HG02870 (cell line): ENCODE measurements at regions not wholly inside any gene's neighbourhood (a gene's known extent, or its start where the extent isn't known, plus 50 kb on each side); places are given as distances from the start of the nearest gene placed in this dataset.
"Not testable (repeated sequence)": the region's sequence is repeated elsewhere in the genome, so short reads cannot be mapped to it uniquely, and the experiment has no call there.

Source experiments
- ATAC-seq: cut with Tn5 transposase; IDR thresholded peaks from one replicate; pipeline ENCODE4 v1.9.1; 2021; ENCODE audit warnings: mild to moderate bottlenecking, moderate library complexity; ENCODE audit not compliant: unreplicated experiment

GRCh38 chr1:234851450-234852438 is 241.8 kb upstream of the IRF2BP2 start:
- no peak for ATAC-seq

DNA sequence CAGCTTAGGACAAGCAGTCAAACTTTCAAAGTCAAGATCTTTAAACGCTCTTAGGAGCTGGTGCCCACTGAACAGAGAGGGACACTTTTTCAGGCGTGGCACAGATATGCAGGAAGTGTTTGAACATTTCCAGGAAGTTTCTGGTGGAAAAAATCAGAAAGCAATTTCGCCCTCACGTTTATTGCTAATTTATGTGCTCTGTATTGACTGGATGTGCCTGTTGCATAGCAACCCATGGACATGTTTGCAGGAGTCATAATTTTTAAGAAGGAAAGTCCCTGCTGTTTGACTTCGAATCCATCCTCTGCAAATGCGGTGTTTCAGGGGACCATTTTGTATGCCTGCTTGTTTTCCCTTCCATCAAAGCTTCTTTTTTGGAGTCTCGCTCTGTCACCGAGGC is 239.9 kb upstream of the IRF2BP2 start:
- ATAC-seq = no peak

- ATAC-seq = no peak
Observed at GRCh38 chr1:234848972-234849649, 239.1 kb upstream of the IRF2BP2 start.

DNA sequence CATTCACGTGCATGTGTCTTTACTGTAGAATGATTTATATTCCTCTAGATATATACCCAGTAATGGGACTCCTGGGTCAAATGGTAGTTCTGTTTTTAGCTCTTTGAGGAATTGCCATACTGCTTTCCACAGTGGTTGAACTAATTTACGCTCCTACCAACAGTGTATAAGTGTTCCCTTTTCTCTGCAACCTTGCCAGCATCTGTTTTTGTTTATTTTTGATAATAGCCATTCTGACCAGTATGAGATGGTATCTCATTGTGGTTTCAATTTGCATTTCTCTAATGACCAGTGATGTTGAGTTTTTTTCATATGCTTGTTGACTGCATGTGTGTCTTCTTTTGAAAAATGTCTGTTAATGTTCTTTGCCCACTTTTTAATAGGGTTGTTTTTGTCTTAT is 236.8 kb upstream of the IRF2BP2 start:
- not testable (repeated sequence) for ATAC-seq

DNA sequence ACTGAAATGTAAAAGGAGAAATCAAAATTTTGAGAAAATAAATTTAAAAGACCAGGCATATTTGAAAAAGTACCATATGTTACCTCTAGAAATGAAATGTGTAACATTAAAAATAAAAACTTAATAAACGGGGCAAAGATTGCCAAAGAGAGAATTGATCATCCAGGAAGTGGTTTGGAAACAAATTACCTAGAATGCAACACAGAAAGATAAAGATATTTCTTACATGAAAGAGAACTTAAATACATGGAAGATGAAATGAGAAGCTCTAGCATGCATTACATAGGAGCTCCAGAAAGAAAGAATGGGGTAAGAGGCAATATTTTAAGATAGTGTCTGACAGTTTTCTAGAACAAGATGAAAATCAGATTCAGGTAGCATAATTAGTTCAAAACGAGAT is 235.9 kb upstream of the IRF2BP2 start:
- no peak for ATAC-seq

DNA sequence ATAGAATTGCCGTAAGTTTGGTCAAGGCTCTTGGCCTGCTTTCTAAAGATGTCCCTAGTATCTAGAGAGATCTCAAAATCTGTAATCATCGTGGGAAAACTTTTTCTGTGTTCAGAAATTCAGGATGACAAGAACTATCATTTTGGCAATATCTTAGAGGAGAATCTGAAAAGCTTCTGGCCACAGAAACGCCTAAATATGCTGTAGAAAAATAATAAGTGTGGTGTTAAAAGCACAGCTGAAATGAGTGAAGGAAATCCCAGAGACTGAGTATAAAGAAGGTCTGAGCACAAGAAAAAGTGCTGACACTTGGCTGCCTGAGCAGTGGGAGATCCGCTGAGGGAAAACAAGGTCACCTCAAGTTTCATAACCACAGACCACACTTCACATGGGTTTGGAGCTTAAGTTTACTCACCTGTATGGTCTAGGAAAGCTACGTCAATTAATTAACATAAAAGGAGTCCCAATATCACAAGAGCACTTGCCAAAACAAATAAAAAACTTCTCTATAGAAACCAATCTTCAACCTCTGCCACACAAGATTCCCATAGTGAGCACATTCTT is 235.2 kb upstream of the IRF2BP2 start:
- ATAC-seq = no peak

DNA sequence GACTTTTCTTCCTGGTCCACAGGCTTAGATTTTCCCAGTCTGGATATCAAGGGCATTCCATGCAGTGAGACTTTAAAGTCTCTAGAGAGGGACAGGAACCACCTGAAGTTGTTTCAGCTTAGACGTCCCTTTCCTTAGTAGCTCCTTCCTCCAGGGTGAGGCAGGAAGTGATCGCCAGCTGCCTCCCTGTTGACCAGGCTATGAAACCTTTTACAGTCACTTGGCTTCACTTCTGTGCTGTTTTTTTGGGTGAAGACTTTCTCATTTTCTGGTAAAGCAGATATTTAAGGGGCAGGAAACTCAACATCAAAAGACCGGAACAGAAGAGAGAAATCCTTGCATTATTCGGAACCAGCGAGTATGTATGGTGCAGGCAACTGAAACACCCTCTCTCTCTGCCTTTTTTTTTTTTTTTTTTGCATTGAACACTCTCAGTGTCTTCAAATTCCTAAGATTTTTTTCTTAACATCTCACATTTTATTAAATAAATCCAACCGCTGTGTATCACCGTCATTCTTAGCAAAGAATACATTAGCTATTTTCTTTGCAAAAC is 234.6 kb upstream of the IRF2BP2 start:
- no peak for ATAC-seq

DNA sequence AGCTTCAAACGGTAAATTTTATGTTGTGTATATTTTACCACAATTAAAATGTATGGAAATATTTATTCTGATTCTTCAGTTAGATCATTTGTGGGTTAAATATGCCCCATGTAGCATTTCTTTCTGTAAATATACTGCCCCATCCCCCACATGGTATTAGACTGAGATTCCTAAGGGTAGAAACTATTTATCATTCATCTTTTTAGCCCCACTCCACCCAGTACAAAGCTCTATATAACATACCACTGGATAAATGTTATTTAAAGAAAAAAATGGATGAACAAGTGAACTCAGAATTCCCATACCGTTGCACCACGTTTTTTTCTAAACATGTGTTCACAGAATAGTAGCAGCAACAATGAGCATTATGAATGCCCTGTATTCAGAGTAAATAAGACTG is 234.0 kb upstream of the IRF2BP2 start:
- ATAC-seq = no peak

DNA sequence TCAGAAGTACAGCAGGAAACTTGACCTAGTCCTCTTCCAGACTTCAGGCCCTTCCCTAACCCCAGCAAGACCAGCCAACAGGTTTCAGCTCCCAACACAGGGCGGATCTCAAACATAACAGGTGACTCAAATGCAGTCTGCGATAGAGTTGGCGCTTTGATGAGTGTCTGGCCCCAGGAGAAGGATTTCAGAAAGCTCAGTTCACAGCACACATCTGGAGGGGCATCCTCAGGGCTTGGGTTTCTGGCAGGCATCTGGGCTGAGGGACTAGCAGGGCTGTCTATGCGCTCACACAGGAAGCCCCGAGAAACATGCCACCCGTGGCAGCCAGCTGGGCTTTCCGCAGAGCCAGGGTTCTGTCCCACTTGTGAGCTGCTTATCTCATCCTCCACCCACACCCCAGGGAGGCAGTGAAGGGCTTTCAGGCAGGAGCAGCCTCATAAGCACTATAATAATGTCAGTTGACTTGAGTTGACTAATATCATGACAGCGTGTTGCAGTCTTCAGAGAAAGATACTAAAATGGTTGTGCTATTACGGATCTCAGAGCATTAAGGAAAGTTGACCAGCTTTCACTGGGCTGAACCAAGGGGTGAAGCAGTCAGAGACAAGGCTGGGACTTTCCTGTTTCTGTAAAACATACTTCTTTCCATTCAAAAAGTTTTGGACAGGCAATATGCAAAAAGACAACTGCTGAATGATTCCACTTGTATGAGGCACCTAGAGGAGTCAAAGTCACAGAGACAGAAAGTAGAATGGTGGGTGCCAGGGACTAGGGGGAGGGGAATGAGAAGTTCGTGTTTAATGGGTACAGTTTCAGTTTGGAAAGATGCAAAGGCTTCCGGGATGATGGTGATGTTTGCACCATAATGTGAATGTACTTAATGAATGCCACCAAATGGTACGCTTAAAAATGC is 233.0 kb upstream of the IRF2BP2 start:
- peak; percentile 81 for ATAC-seq

DNA sequence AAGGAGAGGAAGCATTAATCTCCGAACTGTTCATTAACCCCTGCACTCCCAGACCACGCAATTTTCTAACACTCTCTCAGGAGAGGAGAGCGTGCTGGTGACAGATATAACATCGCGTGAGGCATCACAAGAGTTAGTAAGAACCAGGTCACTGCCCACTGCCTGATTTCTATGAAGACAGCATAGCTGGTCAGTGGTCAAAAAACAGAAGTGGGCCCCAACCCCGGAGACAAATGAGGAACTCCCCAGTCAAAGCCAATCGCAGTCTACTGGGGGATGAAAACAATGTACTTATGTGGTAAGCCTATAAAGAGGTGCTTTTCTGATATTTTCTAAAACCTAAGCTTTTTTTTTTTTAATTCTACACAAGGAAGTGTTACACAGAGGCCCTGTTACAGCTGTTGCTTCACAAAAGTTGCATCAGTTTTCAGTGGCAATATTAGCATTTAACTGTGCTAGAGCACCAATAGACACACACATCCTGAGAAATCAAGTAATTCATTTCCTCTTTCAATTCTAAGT is 231.8 kb upstream of the IRF2BP2 start:
- ATAC-seq = no peak

DNA sequence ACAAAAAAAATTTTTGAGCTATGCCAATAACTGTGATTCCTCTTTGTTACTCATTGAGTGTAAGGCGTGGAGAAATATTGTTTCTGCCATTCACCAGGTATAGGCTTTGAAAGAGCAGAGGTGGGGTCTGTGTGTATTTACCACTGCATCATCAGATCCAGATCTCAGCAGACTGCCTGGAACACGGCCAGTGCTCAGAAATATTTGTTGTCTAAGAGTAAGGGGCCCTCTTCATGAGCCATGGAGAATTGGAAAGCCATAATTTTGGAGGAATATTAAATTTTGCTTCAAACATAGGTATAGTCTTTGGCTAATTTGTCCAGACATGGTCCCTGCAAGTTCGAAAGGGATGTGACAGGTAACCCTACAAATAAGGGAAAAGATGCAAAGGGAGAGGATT is 231.3 kb upstream of the IRF2BP2 start:
- ATAC-seq = no peak

- no peak for ATAC-seq
Observed at GRCh38 chr1:234840843-234841242, 230.9 kb upstream of the IRF2BP2 start.

- no peak for ATAC-seq
Observed at GRCh38 chr1:234840253-234840652, 230.3 kb upstream of the IRF2BP2 start.

DNA sequence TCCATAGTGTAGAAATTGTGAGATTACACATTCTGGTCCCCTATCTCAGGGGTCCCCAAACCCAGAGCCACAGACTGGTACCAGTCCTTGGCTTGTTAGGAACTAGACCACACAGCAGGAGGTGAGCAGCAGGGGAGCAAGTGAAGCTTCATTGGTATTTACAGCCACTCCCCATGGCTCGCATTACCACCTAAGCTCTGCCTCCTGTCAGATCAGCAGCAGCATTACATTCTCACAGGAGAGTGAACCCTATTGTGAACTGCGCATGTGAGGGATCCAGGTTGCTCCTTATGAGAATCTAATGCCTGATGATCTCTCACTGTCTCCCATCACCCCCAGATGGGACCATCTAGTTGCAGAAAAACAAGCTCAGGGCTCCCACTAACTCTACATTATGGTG is 229.7 kb upstream of the IRF2BP2 start:
- ATAC-seq = no peak

DNA sequence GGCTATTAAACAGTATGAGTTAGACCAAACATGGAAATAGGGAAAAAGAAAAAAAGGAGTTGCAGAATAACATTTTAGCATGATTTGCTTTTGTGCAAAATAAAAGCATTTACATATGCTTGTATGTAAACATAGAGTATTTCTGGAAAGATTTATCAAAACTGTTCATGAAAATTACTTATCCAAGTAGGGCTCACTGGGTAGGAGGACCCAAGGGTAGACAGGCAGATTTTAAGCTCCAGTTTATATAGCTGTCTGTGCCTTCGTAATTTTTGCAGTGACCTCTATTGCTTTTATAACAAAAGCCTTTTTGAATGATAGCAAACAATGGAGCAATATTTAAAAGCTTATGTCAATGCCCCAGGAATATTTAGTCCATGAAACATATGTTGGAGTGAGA is 228.8 kb upstream of the IRF2BP2 start:
- ATAC-seq = no peak

- ATAC-seq = no peak
Observed at GRCh38 chr1:234838182-234838581, 228.2 kb upstream of the IRF2BP2 start.

DNA sequence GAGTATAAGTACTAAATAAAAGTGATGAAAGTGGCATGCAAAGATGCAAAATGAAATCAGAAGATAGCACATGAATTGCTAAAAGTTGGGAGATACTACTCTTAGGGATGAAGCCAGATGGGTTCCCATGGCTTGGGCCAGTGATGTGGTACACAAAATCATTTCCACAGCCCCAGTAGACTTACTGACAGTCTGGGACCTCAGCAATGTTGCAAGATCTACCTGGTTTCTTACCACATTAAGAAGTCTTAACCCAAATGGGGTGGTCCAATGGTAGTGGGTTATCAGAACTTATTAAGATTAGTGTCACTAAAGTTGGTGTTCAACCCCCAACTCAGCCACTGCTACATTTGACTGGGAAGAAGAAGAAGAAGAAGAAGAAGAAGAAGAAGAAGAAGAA is 227.7 kb upstream of the IRF2BP2 start:
- ATAC-seq = no peak

DNA sequence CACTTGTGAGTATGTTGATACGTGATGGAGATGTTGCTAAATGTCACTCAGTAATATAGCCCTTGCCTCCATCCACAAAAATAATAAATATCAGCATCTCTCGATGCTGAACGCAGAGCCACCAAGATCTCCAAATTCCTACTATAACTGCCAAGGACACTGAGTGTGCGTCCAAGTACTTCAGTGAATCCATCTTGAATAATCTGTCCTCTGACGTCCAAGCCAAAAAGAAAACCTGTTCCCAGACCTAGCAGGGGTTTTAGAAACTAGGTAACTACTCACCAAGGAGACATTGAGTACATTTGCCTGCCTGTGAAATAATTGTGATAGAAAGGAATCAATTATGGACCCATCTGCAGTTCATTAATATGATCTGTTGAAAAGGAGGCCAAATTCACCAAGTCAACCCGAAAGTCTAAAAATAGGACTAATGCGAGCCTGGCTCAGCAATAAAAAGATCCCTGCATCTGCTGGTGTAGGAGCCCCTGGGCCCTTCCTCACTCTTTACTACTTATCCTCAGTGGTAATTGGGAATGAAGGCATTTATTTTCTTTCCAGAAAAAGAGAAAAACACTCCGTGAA is 226.9 kb upstream of the IRF2BP2 start:
- no peak for ATAC-seq

DNA sequence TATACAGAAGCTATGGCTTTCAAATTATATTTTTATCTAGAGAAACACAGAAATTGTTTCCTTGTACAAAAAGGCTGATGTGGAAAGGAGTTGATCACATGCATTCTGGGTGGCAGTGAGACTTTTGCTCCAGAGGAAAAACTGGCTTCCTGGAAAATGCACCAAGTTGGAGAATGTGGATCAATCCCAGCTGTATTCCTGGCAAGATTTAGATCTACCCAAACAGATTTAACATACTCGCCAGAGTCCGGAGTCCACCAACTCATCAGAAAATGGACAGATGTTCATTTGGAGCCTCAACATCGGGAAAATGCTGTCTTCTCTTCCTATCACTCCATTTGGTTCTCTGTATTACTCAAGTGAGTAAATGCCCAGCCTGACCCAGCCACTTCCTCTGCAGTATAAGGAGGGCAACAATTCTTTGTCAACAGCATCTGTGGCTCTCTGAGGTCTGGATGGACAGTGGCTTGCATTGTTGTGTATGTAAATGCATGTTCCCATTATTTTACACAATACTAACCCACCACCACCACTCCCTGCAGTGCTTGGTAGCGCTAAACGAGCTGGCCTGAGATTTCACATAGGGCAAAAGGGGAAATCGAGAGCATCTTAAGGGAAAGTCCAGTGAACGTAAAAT is 226.2 kb upstream of the IRF2BP2 start:
- ATAC-seq = no peak
